ENCODE measurements at regions not wholly inside any gene's neighbourhood (a gene's known extent, or its start where the extent isn't known, plus 50 kb on each side); places are given as distances from the start of the nearest gene placed in this dataset.

DNA sequence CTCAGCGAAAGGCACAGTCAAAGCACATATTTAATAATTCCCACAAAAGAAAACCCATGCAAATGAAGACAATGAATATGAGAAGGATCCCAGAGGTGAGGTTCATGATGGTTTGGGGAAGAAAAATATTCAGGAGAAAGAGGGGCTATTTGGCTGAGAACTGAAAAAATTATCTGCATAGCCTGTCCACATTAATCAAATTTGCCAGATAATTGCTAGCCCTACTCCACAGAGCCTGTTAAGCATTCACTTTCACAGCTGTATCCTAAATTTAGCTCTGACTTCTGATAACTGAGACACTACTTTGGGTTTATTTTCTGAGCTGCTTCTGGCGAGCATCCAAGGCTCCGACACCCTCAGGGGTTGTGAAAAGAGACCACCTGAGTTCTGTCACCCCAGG, 176.2 kb downstream of the HERPUD2 start:
- FAIRE-seq (no peak), DNase-seq (ENCODE audit: insufficient read length) (no peak)
- no peak for TF ChIP-seq POLR2A (IDR thresholded peaks at IDR 0.05; ENCODE audit: low read depth, low read length)
- no peak for TF ChIP-seq POLR2AphosphoS5 (IDR thresholded peaks at IDR 0.05; ENCODE audit: low read depth, low read length)
- no peak for TF ChIP-seq TAF1 (IDR thresholded peaks at IDR 0.05; ENCODE audit: borderline replicate concordance, low read depth, low read length)

DNA sequence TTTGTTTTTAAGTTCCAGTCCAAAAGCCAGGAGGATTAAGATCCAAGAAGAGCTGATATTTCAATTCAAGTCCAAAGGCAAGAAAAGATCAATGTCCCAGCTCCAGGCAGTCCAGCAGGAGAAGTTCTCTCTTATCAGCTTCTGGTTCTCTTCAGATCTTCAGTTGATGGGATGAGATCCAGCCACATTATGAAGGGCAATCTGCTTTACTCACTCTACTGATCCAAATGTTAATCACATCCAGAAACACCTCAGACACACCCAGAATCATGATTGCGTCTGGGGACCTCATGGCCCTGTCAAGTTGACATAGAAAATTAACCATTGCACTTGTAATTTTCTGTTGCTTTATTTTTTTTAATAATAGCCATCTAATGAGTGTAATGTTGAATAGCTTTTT, 178.4 kb downstream of the HERPUD2 start:
- FAIRE-seq: no peak
- TF ChIP-seq POLR2AphosphoS5 (IDR thresholded peaks at IDR 0.05; ENCODE audit: low read depth, low read length) (no peak), TAF1 (IDR thresholded peaks at IDR 0.05; ENCODE audit: borderline replicate concordance, low read depth, low read length) (no peak), POLR2A (IDR thresholded peaks at IDR 0.05; ENCODE audit: low read depth, low read length) (no peak)
- DNase-seq (ENCODE audit: insufficient read length): no peak

DNA sequence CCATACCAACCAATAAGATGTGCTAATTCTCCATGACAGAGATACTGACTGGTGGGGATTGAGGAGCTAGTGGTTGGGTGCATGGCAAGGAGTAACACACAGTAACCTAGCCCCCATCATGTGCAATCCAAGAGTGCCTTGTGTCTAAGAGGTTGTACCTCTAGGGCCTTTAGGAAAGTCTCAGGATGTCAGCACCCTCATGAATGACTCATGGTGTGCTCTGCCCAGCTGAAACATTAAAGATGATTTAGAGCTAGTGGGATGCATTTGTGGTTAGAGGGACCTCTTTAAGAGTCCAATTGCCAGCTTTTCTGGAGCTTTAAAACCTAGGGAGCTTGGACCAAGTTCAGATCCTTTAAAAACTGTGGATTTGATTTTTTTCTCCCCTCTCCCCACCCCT, 181.1 kb downstream of the HERPUD2 start:
- FAIRE-seq: no peak
- TF ChIP-seq POLR2AphosphoS5 (IDR thresholded peaks at IDR 0.05; ENCODE audit: low read depth, low read length): no peak
- TF ChIP-seq POLR2A (IDR thresholded peaks at IDR 0.05; ENCODE audit: low read depth, low read length): no peak
- no peak for TF ChIP-seq TAF1 (IDR thresholded peaks at IDR 0.05; ENCODE audit: borderline replicate concordance, low read depth, low read length)
- DNase-seq (ENCODE audit: insufficient read length): no peak

DNA sequence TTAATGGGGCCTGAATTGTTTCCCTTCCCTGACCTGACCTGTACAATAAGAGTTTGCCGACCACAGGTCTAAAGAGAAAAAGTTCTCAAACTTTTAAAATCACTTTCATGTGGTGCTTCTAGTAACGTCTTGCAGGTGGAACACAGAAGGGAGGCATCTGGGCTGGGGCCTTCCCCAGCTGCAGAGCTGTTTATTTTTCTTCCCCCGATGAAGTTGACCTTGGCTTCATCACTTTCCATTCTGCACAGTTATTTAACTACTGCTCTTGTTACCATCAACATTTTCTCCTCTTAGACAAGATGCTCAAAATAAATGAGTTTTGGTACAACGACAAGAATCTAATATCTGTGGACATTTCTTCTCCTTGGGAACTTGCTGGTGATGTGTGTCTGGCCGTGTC, 181.7 kb downstream of the HERPUD2 start:
- TF ChIP-seq POLR2A (IDR thresholded peaks at IDR 0.05; ENCODE audit: low read depth, low read length) (no peak), POLR2AphosphoS5 (IDR thresholded peaks at IDR 0.05; ENCODE audit: low read depth, low read length) (no peak), TAF1 (IDR thresholded peaks at IDR 0.05; ENCODE audit: borderline replicate concordance, low read depth, low read length) (no peak)
- FAIRE-seq: no peak
- no peak for DNase-seq (ENCODE audit: insufficient read length)

DNA sequence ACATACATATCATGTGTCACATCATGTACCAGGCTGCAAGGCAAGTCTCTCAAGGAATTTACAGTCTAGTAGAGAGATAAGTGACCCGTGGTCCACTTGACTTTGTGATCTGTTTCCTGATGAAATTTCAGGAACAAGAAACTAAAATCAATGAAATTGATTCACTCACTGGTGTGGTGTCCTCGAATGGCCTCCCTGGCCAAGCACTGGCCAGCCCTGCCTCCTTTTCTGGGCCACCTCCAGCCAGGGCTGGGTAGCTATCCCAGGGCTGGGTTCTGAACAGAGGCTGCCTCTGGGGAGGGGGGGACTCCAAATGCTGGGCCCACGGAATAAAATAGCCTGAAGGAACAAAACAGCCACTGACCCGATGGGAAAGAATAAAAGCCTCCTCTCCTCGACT, 182.2 kb downstream of the HERPUD2 start:
- FAIRE-seq (no peak), DNase-seq (ENCODE audit: insufficient read length) (no peak)
- TF ChIP-seq POLR2AphosphoS5 (IDR thresholded peaks at IDR 0.05; ENCODE audit: low read depth, low read length): no peak
- no peak for TF ChIP-seq TAF1 (IDR thresholded peaks at IDR 0.05; ENCODE audit: borderline replicate concordance, low read depth, low read length)
- TF ChIP-seq POLR2A (IDR thresholded peaks at IDR 0.05; ENCODE audit: low read depth, low read length): no peak

DNA sequence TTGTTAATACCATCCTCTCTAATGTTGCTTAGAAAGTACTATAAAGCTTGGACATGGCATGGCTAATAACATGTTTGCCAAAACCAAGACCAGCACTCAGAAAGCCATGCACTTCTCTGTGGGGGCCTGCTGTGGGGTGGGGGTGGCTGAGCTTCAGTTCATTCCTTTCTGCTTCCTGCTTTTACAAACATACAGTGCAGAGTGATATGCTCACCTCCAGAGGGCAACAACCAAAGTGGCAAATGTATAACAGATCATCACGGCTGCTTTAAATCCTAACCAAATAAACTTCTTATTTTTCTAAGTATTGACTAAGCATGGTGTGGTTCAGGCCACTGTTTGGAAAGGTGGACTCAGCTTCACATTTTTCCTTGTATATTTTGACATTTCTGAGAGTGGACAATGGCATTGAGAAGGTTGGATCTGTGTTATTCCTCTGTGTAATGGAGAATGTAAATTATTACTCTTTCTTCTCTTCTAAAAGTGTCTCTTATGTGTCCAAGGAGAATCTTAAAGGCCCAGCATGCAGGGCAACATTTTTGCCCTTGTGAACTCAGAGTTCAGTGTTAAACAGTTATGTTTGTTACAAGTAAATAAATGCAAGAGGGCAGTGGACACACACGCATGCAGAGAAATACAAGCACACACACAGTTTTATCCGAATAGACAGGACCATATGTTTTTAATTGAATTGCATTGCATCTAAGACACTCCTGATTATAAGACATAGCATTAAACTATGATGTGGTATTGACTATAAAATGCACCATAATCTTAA, 186.1 kb downstream of the HERPUD2 start:
- no peak for TF ChIP-seq POLR2AphosphoS5 (IDR thresholded peaks at IDR 0.05; ENCODE audit: low read depth, low read length)
- TF ChIP-seq TAF1 (IDR thresholded peaks at IDR 0.05; ENCODE audit: borderline replicate concordance, low read depth, low read length): no peak
- TF ChIP-seq POLR2A (IDR thresholded peaks at IDR 0.05; ENCODE audit: low read depth, low read length): no peak
- FAIRE-seq (no peak), DNase-seq (ENCODE audit: insufficient read length) (no peak)

DNA sequence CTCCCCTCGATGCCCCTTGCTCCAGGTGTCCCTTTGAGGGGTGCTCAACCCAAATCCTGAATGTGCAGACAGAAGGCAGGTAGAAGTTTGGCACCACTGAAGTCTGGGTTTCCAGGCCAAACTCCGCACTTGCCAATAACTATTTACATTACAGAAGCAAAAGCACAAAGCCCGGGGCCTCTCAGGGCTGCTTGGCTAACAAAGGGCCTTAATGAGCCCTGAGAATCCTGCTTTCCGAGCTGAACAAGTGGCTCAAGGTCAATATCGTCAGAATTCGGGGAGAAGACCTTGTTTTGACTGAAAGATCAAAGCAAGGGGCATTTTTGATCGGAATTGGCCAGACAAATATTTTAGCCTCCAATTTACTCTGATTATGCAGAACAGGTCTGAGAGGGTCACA, 189.9 kb downstream of the HERPUD2 start:
- TF ChIP-seq POLR2A (IDR thresholded peaks at IDR 0.05; ENCODE audit: low read depth, low read length) (no peak), POLR2AphosphoS5 (IDR thresholded peaks at IDR 0.05; ENCODE audit: low read depth, low read length) (no peak), TAF1 (IDR thresholded peaks at IDR 0.05; ENCODE audit: borderline replicate concordance, low read depth, low read length) (no peak)
- DNase-seq (ENCODE audit: insufficient read length): no peak
- FAIRE-seq: no peak

DNA sequence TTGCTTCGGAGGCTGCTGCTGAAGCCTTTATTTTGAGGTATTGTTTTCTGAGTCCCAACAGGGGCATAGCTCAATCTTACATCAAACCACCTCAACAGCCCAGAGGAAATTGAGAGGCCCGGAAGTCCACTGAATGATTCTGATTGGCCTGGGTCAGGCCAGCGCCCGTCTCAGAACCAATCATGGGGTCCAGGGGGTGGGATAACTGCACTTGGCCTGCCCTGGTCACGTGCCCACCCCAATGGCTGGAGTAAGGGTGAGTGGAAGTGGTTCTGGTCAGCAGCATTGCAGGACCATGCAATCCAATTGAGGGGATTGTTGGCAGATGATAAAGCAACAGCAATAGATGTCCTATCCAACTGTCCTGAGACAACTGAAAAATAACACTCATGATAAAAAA, 190.6 kb downstream of the HERPUD2 start:
- no peak for DNase-seq (ENCODE audit: insufficient read length)

DNA sequence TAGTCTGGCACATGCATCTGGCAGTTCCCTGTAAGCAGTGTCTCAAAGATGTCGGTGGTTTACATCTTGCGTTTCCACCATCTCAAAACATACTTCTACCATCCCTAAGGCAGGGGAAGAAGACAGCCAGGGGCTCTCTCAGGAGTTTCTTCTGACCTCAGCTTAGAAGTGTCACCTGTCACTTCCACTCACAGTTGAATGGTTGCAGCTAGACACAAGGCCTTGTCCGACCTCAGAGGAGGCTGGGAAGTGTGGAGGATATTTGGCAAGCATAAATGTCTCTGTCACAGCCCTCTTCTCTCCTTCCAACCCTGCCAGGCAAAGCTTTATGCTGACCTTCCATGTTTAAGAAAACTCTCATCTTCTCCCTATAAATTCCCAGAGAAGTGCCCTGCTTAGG, 193.3 kb downstream of the HERPUD2 start:
- no peak for DNase-seq (ENCODE audit: insufficient read length)
- TF ChIP-seq POLR2AphosphoS5 (IDR thresholded peaks at IDR 0.05; ENCODE audit: low read depth, low read length): no peak
- TF ChIP-seq POLR2A (IDR thresholded peaks at IDR 0.05; ENCODE audit: low read depth, low read length): no peak
- TF ChIP-seq TAF1 (IDR thresholded peaks at IDR 0.05; ENCODE audit: borderline replicate concordance, low read depth, low read length): no peak
- no peak for FAIRE-seq

More for the DNA sequence above, 190.6 kb downstream of the HERPUD2 start:
- TF ChIP-seq TAF1 (IDR thresholded peaks at IDR 0.05; ENCODE audit: borderline replicate concordance, low read depth, low read length) (no peak), POLR2A (IDR thresholded peaks at IDR 0.05; ENCODE audit: low read depth, low read length) (no peak), POLR2AphosphoS5 (IDR thresholded peaks at IDR 0.05; ENCODE audit: low read depth, low read length) (no peak)
- FAIRE-seq: no peak

DNA sequence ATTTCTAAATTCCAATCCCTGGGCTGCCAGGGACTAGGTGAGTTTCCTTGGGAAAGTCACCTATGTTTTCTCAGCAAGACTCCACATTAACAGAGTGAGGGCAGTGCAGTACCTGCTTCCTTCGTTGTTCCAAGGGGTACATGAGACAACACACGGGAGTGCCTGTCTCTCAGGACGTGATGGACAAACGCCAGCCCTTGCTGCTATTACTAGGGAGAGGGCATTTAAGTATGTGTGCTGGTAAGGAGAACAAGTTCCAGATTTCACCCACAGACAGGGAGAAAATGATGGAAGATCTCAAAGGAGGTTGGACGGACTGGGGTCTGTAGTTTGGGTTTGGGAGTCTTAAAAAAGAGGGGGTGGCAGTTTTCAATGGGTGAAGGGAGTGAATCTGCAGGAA, 195.7 kb downstream of the HERPUD2 start:
- FAIRE-seq (no peak), DNase-seq (ENCODE audit: insufficient read length) (no peak)
- no peak for TF ChIP-seq TAF1 (IDR thresholded peaks at IDR 0.05; ENCODE audit: borderline replicate concordance, low read depth, low read length)
- no peak for TF ChIP-seq POLR2AphosphoS5 (IDR thresholded peaks at IDR 0.05; ENCODE audit: low read depth, low read length)
- no peak for TF ChIP-seq POLR2A (IDR thresholded peaks at IDR 0.05; ENCODE audit: low read depth, low read length)

DNA sequence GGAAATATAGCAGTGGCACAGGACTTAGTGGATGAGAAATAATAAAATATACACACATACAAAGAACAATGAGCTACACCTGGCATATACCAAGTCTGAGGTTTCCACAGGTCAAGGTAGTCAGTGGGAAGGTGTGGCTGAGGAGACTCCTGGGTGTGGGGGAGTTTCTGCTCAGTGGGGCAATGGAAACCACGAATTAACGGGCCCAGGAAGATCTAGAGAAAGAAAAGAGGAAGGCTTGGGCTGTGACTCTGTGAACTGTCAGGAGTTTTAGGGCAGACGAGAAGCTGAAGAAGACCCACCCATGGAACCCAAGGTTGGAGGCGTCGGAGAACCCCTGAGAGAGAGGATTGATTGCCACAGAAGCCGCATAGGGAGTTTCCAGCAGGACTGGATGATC, 196.5 kb downstream of the HERPUD2 start:
- TF ChIP-seq POLR2A (IDR thresholded peaks at IDR 0.05; ENCODE audit: low read depth, low read length) (no peak), TAF1 (IDR thresholded peaks at IDR 0.05; ENCODE audit: borderline replicate concordance, low read depth, low read length) (no peak), POLR2AphosphoS5 (IDR thresholded peaks at IDR 0.05; ENCODE audit: low read depth, low read length) (no peak)
- DNase-seq (ENCODE audit: insufficient read length): no peak
- no peak for FAIRE-seq

DNA sequence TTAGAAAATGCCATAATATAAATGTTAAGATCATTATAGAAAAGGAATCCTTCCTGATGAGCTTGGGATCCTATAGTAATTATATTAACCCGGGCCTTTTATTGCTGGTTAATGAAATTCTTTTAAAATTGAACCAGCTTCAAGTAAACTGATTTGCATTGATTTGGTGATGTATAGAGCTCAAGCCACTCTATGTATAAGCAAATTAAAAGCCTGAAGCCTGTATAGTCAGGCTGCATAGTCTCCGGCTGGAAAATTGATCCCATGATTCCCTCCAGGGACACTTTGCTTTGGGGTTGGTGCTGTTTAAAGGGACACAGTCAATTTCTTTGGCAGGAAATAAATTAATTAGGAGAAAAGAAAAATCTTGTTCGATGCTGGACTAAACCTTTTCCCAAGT, 199.1 kb downstream of the HERPUD2 start:
- FAIRE-seq (no peak), DNase-seq (ENCODE audit: insufficient read length) (no peak)
- TF ChIP-seq POLR2AphosphoS5 (IDR thresholded peaks at IDR 0.05; ENCODE audit: low read depth, low read length): no peak
- no peak for TF ChIP-seq TAF1 (IDR thresholded peaks at IDR 0.05; ENCODE audit: borderline replicate concordance, low read depth, low read length)
- TF ChIP-seq POLR2A (IDR thresholded peaks at IDR 0.05; ENCODE audit: low read depth, low read length): no peak
